ENCODE measurements at regions not wholly inside any gene's neighbourhood (a gene's known extent, or its start where the extent isn't known, plus 50 kb on each side); places are given as distances from the start of the nearest gene placed in this dataset.

DNA sequence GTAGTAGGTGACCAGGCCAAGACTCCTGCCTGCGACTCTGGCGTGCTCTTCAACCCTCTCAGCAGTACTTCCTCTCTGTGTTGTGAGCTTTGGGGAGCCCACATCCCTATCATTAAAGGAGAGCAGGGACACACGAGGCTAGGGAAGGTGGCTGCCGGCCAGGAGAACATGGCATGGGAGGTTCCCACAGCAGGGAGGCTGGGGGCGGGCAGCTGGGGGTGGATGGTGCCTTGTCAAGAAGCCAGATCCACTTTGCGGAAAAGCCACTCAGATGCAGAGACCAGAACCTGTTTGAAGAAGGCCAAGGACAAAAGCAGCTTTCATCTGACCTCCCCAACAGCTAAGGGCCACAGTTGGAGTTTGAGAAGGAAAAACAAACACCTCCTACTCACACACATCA is 198.6 kb downstream of the BCL11B start:
- no peak for TF ChIP-seq EZH2 (IDR thresholded peaks at IDR 0.05; ENCODE audit: insufficient read depth, poor library complexity, severe bottlenecking)
- no peak for TF ChIP-seq EZH2phosphoT487 (IDR thresholded peaks at IDR 0.05; ENCODE audit: insufficient read depth, low read depth)

Measured in GM23248 (cell line).